ENCODE measurements at regions not wholly inside any gene's neighbourhood (a gene's known extent, or its start where the extent isn't known, plus 50 kb on each side); places are given as distances from the start of the nearest gene placed in this dataset.

DNA sequence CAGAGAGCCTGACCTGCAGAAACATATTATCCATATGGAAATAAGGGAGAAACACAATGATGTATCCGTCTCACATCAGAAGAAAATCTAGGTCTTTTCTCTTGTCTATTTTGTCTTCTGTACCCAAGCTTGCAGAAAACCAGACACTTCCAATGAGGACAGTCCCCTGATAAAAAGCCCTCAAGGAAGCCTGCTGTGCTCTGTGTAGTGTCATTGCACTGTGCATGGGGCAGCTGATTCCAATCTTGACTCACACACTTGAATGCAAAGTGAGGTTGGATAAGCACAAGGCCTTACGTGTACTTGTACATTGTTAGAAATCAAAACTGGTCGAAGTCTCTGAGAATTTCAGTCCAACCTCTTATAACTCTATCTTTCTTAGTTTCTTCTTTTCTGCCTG is 256.6 kb upstream of the MYOCD start:
- Mint-ChIP-seq H3K27ac (no peak overlapping the region), H3K36me3 (no peaks in the 10 kb centered on the region), H3K4me3 (no peak overlapping the region), H3K4me1 (no peaks in the 10 kb centered on the region), H3K9me3 (no peaks in the 10 kb centered on the region), H3K27me3 (ENCODE audit: low read depth) (no peaks in the 10 kb centered on the region)
- no peak for DNase-seq (ENCODE audit: low spot score in 2 of 2, unreplicated experiment in 2 of 2)
- TF ChIP-seq, protein P1, sequence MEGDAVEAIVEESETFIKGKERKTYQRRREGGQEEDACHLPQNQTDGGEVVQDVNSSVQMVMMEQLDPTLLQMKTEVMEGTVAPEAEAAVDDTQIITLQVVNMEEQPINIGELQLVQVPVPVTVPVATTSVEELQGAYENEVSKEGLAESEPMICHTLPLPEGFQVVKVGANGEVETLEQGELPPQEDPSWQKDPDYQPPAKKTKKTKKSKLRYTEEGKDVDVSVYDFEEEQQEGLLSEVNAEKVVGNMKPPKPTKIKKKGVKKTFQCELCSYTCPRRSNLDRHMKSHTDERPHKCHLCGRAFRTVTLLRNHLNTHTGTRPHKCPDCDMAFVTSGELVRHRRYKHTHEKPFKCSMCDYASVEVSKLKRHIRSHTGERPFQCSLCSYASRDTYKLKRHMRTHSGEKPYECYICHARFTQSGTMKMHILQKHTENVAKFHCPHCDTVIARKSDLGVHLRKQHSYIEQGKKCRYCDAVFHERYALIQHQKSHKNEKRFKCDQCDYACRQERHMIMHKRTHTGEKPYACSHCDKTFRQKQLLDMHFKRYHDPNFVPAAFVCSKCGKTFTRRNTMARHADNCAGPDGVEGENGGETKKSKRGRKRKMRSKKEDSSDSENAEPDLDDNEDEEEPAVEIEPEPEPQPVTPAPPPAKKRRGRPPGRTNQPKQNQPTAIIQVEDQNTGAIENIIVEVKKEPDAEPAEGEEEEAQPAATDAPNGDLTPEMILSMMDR (IDR thresholded peaks at IDR 0.05; ENCODE audit: unreplicated experiment) = no peak

DNA sequence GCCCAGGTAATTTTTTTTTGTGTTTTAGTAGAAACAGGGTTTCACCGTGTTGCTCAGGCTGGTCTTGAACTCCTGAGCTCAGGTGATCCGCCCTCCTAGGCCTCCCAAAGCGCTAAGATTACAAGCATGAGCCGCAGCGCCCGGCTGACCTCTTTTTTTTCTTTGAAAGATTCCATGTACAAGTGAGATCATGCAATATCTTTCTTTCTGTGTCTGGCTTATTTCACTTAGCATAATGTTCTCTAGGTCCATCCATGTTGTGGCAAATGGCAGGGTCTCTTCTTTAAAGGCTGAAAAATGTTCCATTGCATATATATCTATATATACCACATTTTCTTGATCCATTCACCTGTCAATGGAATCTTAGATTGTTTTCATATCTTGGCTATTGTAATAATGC is 255.0 kb upstream of the MYOCD start:
- TF ChIP-seq, protein P1 (IDR thresholded peaks at IDR 0.05; ENCODE audit: unreplicated experiment) = no peak

DNA sequence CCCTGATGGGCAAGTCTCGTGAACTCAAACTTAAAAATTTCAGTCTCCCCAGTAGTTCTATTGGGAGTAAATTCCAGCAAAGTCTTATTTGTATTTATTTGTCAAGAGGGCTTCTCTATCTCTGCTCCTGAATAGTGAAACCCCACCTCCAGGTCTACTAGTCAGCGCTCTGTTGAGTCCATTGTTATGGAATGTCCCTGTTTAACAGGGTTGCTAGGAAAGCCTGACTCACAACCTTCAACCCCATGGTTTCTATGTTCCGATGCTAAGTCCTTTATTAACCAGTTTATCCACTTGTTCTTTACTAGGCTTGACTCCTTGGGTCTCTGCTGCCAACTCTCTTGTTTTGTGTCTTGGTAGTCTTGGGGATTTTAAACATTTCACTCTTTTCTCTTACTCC is 250.7 kb upstream of the MYOCD start:
- Mint-ChIP-seq H3K9me3 (peaks cover 13% of the 10 kb centered on the region), H3K4me1 (peaks cover 8% of the 10 kb centered on the region), H3K4me3 (no peak overlapping the region), H3K27ac (no peak overlapping the region), H3K27me3 (ENCODE audit: low read depth) (no peaks in the 10 kb centered on the region), H3K36me3 (no peaks in the 10 kb centered on the region)
- no peak for DNase-seq (ENCODE audit: low spot score in 2 of 2, unreplicated experiment in 2 of 2)
- TF ChIP-seq, protein P1 (IDR thresholded peaks at IDR 0.05; ENCODE audit: unreplicated experiment) = no peak

More for the DNA sequence above, 255.0 kb upstream of the MYOCD start:
- Mint-ChIP-seq H3K4me1 (no peaks in the 10 kb centered on the region), H3K9me3 (peaks cover 2% of the 10 kb centered on the region), H3K4me3 (no peak overlapping the region), H3K27ac (no peak overlapping the region), H3K36me3 (no peaks in the 10 kb centered on the region), H3K27me3 (ENCODE audit: low read depth) (no peaks in the 10 kb centered on the region)
- no peak for DNase-seq (ENCODE audit: low spot score in 2 of 2, unreplicated experiment in 2 of 2)

DNA sequence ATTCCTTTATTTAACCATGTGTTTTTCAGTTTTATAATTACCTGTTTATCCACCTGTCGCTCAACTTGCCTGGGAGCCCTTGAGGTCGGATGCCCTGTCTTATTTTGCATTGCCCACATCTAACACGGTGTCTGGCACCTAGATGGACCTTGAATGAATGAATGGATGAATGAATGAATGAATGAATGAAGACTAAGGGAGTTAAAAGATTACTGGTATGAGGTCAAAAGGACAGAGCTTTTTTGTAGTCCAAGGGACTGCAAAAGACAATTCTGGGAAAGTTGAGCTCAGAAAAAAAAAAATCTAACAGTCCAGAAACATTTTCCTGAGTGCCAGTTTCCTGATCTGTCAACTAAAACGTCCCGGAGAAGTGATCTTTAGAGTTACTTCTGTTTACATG is 244.6 kb upstream of the MYOCD start:
- Mint-ChIP-seq H3K27me3 (ENCODE audit: low read depth) (no peaks in the 10 kb centered on the region), H3K27ac (no peak overlapping the region), H3K4me3 (no peak overlapping the region), H3K9me3 (peaks cover 15% of the 10 kb centered on the region), H3K36me3 (no peaks in the 10 kb centered on the region), H3K4me1 (peaks cover 31% of the 10 kb centered on the region)
- no peak for DNase-seq (ENCODE audit: low spot score in 2 of 2, unreplicated experiment in 2 of 2)
- TF ChIP-seq, protein P1 (IDR thresholded peaks at IDR 0.05; ENCODE audit: unreplicated experiment) = no peak

DNA sequence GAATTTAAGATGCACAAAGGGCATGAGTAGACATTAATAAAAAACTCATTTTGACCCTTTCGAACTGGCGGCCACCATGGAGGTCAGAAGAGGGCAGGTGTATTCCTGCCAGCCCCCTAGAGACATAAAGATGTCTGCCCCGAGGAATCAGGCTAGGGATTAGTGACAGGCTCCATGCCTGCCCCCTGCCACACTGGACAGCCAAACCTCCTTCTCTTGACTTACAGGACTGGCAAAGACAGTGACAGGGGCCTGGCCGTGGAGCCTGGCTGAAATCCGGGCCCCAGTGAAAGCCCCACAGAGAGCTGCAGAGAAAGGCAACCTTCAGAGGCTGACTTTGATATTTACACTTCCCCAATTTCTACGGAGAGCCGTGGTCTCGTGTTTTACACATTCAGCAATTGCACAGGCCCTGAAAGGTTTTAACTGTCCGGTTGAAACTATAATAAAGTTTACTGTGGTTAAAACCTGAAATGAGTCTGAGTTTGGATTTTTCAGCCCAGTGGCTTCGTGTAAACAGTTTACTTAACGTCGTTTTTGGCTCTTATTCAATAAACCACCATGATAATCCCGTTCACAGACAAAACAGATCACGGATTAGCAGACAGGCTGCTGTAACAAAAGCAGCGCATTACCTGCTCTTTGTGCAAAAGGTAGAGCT is 243.9 kb upstream of the MYOCD start:
- H3K36me3 Mint-ChIP-seq = no peaks in the 10 kb centered on the region
- H3K27ac Mint-ChIP-seq = peak overlapping the region; percentile 37
- peaks cover 13% of the 10 kb centered on the region for H3K9me3 Mint-ChIP-seq
- TF ChIP-seq, protein P1 (IDR thresholded peaks at IDR 0.05; ENCODE audit: unreplicated experiment) = no peak
- no peak for DNase-seq (ENCODE audit: low spot score in 2 of 2, unreplicated experiment in 2 of 2)
- H3K27me3 Mint-ChIP-seq (ENCODE audit: low read depth) = no peaks in the 10 kb centered on the region
- no peak overlapping the region for H3K4me3 Mint-ChIP-seq
- H3K4me1 Mint-ChIP-seq = peaks cover 31% of the 10 kb centered on the region

DNA sequence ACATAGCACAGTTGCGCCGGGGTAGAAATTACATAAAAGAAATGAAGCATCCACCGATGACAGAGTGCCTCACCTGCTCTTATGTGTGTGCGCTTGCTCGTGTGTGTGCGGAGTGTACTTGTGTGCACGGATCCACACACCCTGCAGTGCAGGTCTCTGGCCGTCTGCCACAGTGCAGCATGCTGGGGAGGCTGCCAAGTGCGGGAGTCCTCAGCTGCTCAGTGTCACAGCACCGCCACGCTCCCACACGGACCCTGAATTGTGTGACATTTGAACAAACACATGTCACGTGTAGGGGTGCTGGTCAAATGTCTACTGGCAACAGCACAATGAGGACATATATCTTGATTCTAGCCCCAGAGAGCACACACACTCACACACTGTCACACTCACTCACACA is 243.0 kb upstream of the MYOCD start:
- TF ChIP-seq, protein P1 (IDR thresholded peaks at IDR 0.05; ENCODE audit: unreplicated experiment) = no peak
- no peak overlapping the region for H3K4me3 Mint-ChIP-seq
- no peaks in the 10 kb centered on the region for H3K27me3 Mint-ChIP-seq (ENCODE audit: low read depth)
- no peaks in the 10 kb centered on the region for H3K36me3 Mint-ChIP-seq
- H3K4me1 Mint-ChIP-seq = peaks cover 31% of the 10 kb centered on the region
- H3K9me3 Mint-ChIP-seq = peaks cover 7% of the 10 kb centered on the region
- DNase-seq (ENCODE audit: low spot score in 2 of 2, unreplicated experiment in 2 of 2) = no peak
- H3K27ac Mint-ChIP-seq = peak overlapping the region; percentile 74
